Mammary epithelial cell (primary cell): ENCODE measurements at regions not wholly inside any gene's neighbourhood (a gene's known extent, or its start where the extent isn't known, plus 50 kb on each side); places are given as distances from the start of the nearest gene placed in this dataset.

Experiments
- EZH2 ChIP-seq: IDR thresholded peaks from 2 replicates; pipeline ENCODE4 v1.6.1; 2012; ENCODE audit warnings: low read length, inconsistent platforms, borderline replicate concordance
- TF ChIP-seq, protein P1 (sequence below), 2 donors: IDR thresholded peaks in 1 of 2; conservative IDR thresholded peaks in 1 of 2; 2 replicates each; pipeline ENCODE4 v1.5.1; 2011 to 2012; ENCODE audit warnings: inconsistent platforms in 2 of 2, low read length in 2 of 2, mild to moderate bottlenecking in 2 of 2, control low read depth in 1 of 2, low read depth in 1 of 2; ENCODE audit not compliant: insufficient read depth in 1 of 2; ENCODE audit errors: extremely low read depth in 1 of 2

DNA sequence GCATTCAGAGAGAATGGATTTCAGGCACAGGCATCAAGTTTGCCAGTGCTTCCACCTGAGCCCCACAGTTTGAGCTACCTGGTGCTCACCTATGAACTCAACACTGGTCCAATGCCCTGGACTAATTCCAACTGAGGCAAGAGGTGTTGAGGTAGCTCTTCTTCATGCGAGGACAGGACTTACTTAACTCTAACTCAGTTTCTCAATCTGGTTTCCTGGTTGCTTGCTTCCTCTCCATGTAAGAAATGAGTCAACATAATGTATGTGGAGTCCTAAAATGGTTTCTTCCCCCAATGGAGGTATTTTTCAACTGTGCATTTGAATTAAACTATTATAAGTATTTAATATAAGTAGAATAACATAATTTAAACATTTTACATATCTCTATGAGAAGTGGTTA is 523.6 kb upstream of the DAB2 start:
- TF ChIP-seq, protein P1, sequence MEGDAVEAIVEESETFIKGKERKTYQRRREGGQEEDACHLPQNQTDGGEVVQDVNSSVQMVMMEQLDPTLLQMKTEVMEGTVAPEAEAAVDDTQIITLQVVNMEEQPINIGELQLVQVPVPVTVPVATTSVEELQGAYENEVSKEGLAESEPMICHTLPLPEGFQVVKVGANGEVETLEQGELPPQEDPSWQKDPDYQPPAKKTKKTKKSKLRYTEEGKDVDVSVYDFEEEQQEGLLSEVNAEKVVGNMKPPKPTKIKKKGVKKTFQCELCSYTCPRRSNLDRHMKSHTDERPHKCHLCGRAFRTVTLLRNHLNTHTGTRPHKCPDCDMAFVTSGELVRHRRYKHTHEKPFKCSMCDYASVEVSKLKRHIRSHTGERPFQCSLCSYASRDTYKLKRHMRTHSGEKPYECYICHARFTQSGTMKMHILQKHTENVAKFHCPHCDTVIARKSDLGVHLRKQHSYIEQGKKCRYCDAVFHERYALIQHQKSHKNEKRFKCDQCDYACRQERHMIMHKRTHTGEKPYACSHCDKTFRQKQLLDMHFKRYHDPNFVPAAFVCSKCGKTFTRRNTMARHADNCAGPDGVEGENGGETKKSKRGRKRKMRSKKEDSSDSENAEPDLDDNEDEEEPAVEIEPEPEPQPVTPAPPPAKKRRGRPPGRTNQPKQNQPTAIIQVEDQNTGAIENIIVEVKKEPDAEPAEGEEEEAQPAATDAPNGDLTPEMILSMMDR (conservative IDR thresholded peaks at IDR 0.05 in 1 of 2, IDR thresholded peaks at IDR 0.05 in 1 of 2; ENCODE audit: extremely low read depth in 1 of 2, insufficient read depth in 1 of 2, low read depth in 1 of 2, low read length in 2 of 2): no peak
- no peak for TF ChIP-seq EZH2
